Spleen (tissue), 11 donors: ENCODE measurements at regions not wholly inside any gene's neighbourhood (a gene's known extent, or its start where the extent isn't known, plus 50 kb on each side); places are given as distances from the start of the nearest gene placed in this dataset.

ENCODE experiments used
- DNase-seq: peaks from one replicate; pipeline ENCODE4 v3.0.0-alpha.2; 2020
- H3K27ac ChIP-seq, 8 donors: fragments of 200-600 bp; sonication (generic) in 7 of 8; 1 replicate in 4 of 8; 2 replicates in 4 of 8; pipeline versions ENCODE4 v1.5.0 to v1.8.0; 2016 to 2021; ENCODE audit warnings: inconsistent platforms in 4 of 8, mild to moderate bottlenecking in 4 of 8, moderate library complexity in 1 of 8
- H3K27me3 ChIP-seq, 7 donors: fragments of 200-600 bp; sonication (generic) in 6 of 7; replicated peaks in 1 of 7; 1 replicate in 4 of 7; 2 replicates in 3 of 7; pipeline versions ENCODE4 v1.5.0 to v1.8.0; 2016 to 2021; ENCODE audit warnings: inconsistent platforms in 3 of 7, mild to moderate bottlenecking in 1 of 7
- H3K36me3 ChIP-seq, 6 donors: fragments of 200-600 bp; sonication (generic) in 5 of 6; 1 replicate in 4 of 6; 2 replicates in 2 of 6; pipeline versions ENCODE4 v1.5.0 to v1.8.0; 2016 to 2021; ENCODE audit warnings: inconsistent platforms in 2 of 6
- H3K4me1 ChIP-seq, 6 donors: fragments of 200-600 bp; sonication (generic) in 5 of 6; 1 replicate in 3 of 6; 2 replicates in 3 of 6; pipeline versions ENCODE4 v1.5.0 to v1.8.0; 2016 to 2021; ENCODE audit warnings: inconsistent platforms in 3 of 6
- H3K4me3 ChIP-seq, 8 donors: fragments of 200-600 bp; sonication (generic) in 7 of 8; 1 replicate in 4 of 8; 2 replicates in 4 of 8; pipeline versions ENCODE4 v1.5.0 to v1.8.0; 2016 to 2021; ENCODE audit warnings: inconsistent platforms in 4 of 8, mild to moderate bottlenecking in 4 of 8, moderate library complexity in 2 of 8
- H3K9me3 ChIP-seq, 8 donors: fragments of 200-600 bp; sonication (generic) in 7 of 8; 1 replicate in 4 of 8; 2 replicates in 4 of 8; pipeline versions ENCODE4 v1.5.0 to v1.8.0; 2016 to 2021; ENCODE audit warnings: inconsistent platforms in 4 of 8
- POLR2A ChIP-seq, 3 donors: fragments of 450-650 bp; IDR thresholded peaks; one replicate each; pipeline ENCODE4 v1.5.1; 2017; ENCODE audit warnings: antibody characterized with exemption in 3 of 3, mild to moderate bottlenecking in 1 of 3
- POLR2AphosphoS5 ChIP-seq, 3 donors: sonication (generic); formaldehyde crosslinking; IDR thresholded peaks; one replicate each; pipeline ENCODE4 v1.5.1; 2017; ENCODE audit warnings: antibody characterized with exemption in 3 of 3
- WGBS, 5 donors: extraction: QIAGEN DNeasy Blood & Tissue Kit in 3 of 5; methylation state at CpG; one replicate each; pipeline versions ENCODE4 v1.1.5 to v1.1.7; 2013 to 2018; 5-methylcytosine and 5-hydroxymethylcytosine counted together
- intact Hi-C: fragments of 100-400 bp; cut with DNase I; formaldehyde crosslinking; loops from one replicate; pipeline ENCODE4 v1.15.0; 2023; ENCODE audit warnings: low total_unique reads
- TF ChIP-seq, protein P1 (sequence below), 11 experiments: fragments of 200-600 bp in 7 of 11; fragments of 450-650 bp in 4 of 11; sonication (generic) in 4 of 11; IDR thresholded peaks in 8 of 11; conservative IDR thresholded peaks in 3 of 11; 1 replicate in 7 of 11; 2 replicates in 4 of 11; pipeline versions ENCODE4 v1.4.0 to v1.8.0; 2016 to 2021; ENCODE audit warnings: antibody characterized with exemption in 11 of 11, inconsistent platforms in 4 of 11, mild to moderate bottlenecking in 1 of 11
- donor health status: healthy with polysubstance abuse.
- donor health status: DM: no; HTN: no; CAD: no; lungs with moderate emphysema.
- donor health status: DM: no; HTN: no; CAD: no.
- donor health status: Bipolar disorder and iron deficiency.
- donor health status: healthy.
- donor health status: DM: no; HTN: no; CAD: no.
- donor health status: DM: yes; HTN: yes; CAD: no.

- Histone ChIP-seq H3K27me3 (peaks cover 0 to 5% (median 0%) of the 10 kb centered on the region in 7 donors), H3K4me3 (no peak overlapping the region), H3K9me3 (peaks cover 0 to 21% (median 11%) of the 10 kb centered on the region in 8 donors), H3K27ac (no peak overlapping the region), H3K36me3 (no peaks in the 10 kb centered on the region), H3K4me1 (no peaks in the 10 kb centered on the region)
- intact Hi-C loops: no loop called here
- DNase-seq: no peak
- TF ChIP-seq POLR2AphosphoS5 (IDR thresholded peaks at IDR 0.05) (no peak), POLR2A (IDR thresholded peaks at IDR 0.05) (no peak)
- TF ChIP-seq, protein P1, sequence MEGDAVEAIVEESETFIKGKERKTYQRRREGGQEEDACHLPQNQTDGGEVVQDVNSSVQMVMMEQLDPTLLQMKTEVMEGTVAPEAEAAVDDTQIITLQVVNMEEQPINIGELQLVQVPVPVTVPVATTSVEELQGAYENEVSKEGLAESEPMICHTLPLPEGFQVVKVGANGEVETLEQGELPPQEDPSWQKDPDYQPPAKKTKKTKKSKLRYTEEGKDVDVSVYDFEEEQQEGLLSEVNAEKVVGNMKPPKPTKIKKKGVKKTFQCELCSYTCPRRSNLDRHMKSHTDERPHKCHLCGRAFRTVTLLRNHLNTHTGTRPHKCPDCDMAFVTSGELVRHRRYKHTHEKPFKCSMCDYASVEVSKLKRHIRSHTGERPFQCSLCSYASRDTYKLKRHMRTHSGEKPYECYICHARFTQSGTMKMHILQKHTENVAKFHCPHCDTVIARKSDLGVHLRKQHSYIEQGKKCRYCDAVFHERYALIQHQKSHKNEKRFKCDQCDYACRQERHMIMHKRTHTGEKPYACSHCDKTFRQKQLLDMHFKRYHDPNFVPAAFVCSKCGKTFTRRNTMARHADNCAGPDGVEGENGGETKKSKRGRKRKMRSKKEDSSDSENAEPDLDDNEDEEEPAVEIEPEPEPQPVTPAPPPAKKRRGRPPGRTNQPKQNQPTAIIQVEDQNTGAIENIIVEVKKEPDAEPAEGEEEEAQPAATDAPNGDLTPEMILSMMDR (IDR thresholded peaks at IDR 0.05 in 8 of 11, conservative IDR thresholded peaks at IDR 0.05 in 3 of 11): no peak
- WGBS, 5 donors: 54 to 60% (median 58%) methylated on average over 3 of the region's 3 CpGs
Measured at GRCh38 chr20:48153523-48153922, 368.2 kb upstream of the SULF2 start.

- Histone ChIP-seq H3K4me1 (no peaks in the 10 kb centered on the region), H3K9me3 (peaks cover 0 to 21% (median 11%) of the 10 kb centered on the region in 8 donors), H3K27me3 (peaks cover 0 to 5% (median 0%) of the 10 kb centered on the region in 7 donors), H3K36me3 (no peaks in the 10 kb centered on the region), H3K4me3 (no peak overlapping the region), H3K27ac (no peak overlapping the region)
- TF ChIP-seq POLR2A (IDR thresholded peaks at IDR 0.05): no peak
- TF ChIP-seq, protein P1 (IDR thresholded peaks at IDR 0.05 in 8 of 11, conservative IDR thresholded peaks at IDR 0.05 in 3 of 11): no peak
- DNase-seq: no peak
- 82 to 89% (median 84%) methylated on average over 10 of the region's 10 CpGs for WGBS, 5 donors
- intact Hi-C loops: no loop called here
Measured at GRCh38 chr20:48153103-48153502, 367.8 kb upstream of the SULF2 start.

DNA sequence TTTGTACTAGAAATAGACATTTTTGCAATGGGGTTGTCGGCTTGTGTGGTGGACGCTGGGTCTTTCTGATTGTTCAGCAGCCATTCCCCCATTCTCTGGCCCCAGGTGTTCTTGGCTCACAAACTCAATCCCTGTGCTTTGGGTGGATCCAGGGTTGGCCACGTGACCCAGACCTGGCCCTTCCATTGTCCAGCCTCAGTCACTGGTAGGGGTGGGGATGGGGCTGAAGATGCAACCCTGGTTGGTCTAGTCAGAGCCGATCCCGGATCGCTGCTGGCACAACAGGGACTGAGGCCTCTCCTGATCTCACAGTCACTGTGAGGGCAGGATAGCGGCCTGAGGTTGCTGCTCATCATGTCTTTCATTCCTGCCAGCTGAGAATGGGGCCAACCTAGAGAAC, 365.3 kb upstream of the SULF2 start:
- DNase-seq: no peak
- no peaks in the 10 kb centered on the region for H3K36me3 ChIP-seq
- H3K4me1 ChIP-seq: no peaks in the 10 kb centered on the region
- H3K4me3 ChIP-seq: no peak overlapping the region
- TF ChIP-seq POLR2A (IDR thresholded peaks at IDR 0.05): no peak
- no peak for TF ChIP-seq POLR2AphosphoS5 (IDR thresholded peaks at IDR 0.05)
- TF ChIP-seq, protein P1 (IDR thresholded peaks at IDR 0.05 in 8 of 11, conservative IDR thresholded peaks at IDR 0.05 in 3 of 11): no peak
- WGBS, 5 donors: 86 to 91% (median 88%) methylated on average over 7 of the region's 7 CpGs
- H3K27ac ChIP-seq: no peak overlapping the region
- H3K9me3 ChIP-seq: peaks cover 0 to 2% (median 0%) of the 10 kb centered on the region in 8 donors
- H3K27me3 ChIP-seq: peaks cover 0 to 5% (median 0%) of the 10 kb centered on the region in 7 donors
- intact Hi-C loops: no loop called here

GRCh38 chr20:48149902-48150301, 364.6 kb upstream of the SULF2 start:
- Histone ChIP-seq H3K36me3 (no peaks in the 10 kb centered on the region), H3K4me3 (no peak overlapping the region), H3K9me3 (no peaks in the 10 kb centered on the region), H3K27me3 (peaks cover 0 to 5% (median 0%) of the 10 kb centered on the region in 7 donors), H3K27ac (no peak overlapping the region), H3K4me1 (no peaks in the 10 kb centered on the region)
- intact Hi-C loops: no loop called here
- TF ChIP-seq POLR2AphosphoS5 (IDR thresholded peaks at IDR 0.05): no peak
- no peak for TF ChIP-seq POLR2A (IDR thresholded peaks at IDR 0.05)
- TF ChIP-seq, protein P1 (IDR thresholded peaks at IDR 0.05 in 8 of 11, conservative IDR thresholded peaks at IDR 0.05 in 3 of 11): no peak
- no peak for DNase-seq
- WGBS, 5 donors: 77 to 87% (median 85%) methylated on average over 15 of the region's 15 CpGs
